Mucosa of stomach (tissue), 1 donor: ENCODE measurements at regions not wholly inside any gene's neighbourhood (a gene's known extent, or its start where the extent isn't known, plus 50 kb on each side); places are given as distances from the start of the nearest gene placed in this dataset.

Experiments used
- H3K27me3 ChIP-seq: one replicate; pipeline ENCODE4 v1.7.0; 2013; ENCODE audit warnings: mild to moderate bottlenecking, low read length; ENCODE audit not compliant: control insufficient read depth, insufficient read depth
- H3K36me3 ChIP-seq: one replicate; pipeline ENCODE4 v1.7.0; 2013; ENCODE audit warnings: low read length; ENCODE audit not compliant: control insufficient read depth, insufficient read depth
- H3K4me1 ChIP-seq: one replicate; pipeline ENCODE4 v1.7.0; 2013; ENCODE audit warnings: mild to moderate bottlenecking, low read length; ENCODE audit not compliant: control insufficient read depth, insufficient read depth
- H3K4me3 ChIP-seq: one replicate; pipeline ENCODE4 v1.7.0; 2013; ENCODE audit warnings: low read length
- H3K9ac ChIP-seq: one replicate; pipeline ENCODE4 v1.7.0; 2013; ENCODE audit warnings: mild to moderate bottlenecking, low read length, moderate library complexity
- H3K9me3 ChIP-seq: one replicate; pipeline ENCODE4 v1.7.0; 2013; ENCODE audit warnings: mild to moderate bottlenecking, low read length, moderate library complexity; ENCODE audit not compliant: control insufficient read depth
- donor health status: Pancreatic carcinoma.

GRCh38 chr22:48240148-48240934, 1477.9 kb downstream of the TBC1D22A start:
- Histone ChIP-seq H3K9me3 (no peaks in the 10 kb centered on the region), H3K4me3 (no peak overlapping the region), H3K4me1 (no peaks in the 10 kb centered on the region), H3K36me3 (no peaks in the 10 kb centered on the region), H3K27me3 (no peaks in the 10 kb centered on the region), H3K9ac (no peak overlapping the region)

- Histone ChIP-seq H3K4me3 (no peak overlapping the region), H3K27me3 (no peaks in the 10 kb centered on the region), H3K9ac (no peak overlapping the region), H3K36me3 (no peaks in the 10 kb centered on the region), H3K4me1 (no peaks in the 10 kb centered on the region), H3K9me3 (no peaks in the 10 kb centered on the region)
Measured at GRCh38 chr22:48239461-48240147, 1477.2 kb downstream of the TBC1D22A start.

GRCh38 chr22:48238966-48239365, 1476.5 kb downstream of the TBC1D22A start:
- H3K9me3 ChIP-seq = no peaks in the 10 kb centered on the region
- no peaks in the 10 kb centered on the region for H3K4me1 ChIP-seq
- H3K9ac ChIP-seq = no peak overlapping the region
- H3K4me3 ChIP-seq = no peak overlapping the region
- no peaks in the 10 kb centered on the region for H3K27me3 ChIP-seq
- H3K36me3 ChIP-seq = no peaks in the 10 kb centered on the region

DNA sequence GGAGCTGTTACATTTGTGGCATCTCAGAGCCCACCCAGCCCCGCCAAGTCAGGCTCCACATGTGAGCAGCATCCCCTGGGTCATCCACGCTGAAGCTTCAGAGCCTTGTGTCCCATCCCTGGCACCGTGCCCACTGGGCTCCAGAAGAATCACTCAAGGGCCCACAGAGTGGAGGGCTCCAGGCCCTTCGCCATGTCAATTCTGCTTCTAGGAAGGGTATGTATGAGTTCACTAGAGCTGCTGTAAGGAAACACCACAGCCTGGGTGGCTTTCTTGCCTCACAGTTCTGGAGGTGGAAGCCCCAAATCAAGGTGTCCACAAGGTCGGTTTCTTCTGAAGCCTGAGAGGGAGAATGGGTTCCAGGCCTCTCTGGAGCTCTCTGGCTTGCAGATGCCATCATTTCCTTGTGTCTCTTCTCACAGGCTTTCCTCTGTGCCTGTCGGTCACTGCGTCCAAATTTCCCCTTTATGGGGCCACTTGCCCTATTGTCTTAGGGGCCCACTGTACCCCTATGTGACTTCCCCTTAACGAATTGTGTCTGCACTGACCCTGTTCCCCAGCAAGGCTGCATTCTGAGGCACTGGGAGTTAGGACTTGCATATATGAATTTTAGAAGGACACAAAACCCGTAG, 1476.0 kb downstream of the TBC1D22A start:
- Histone ChIP-seq H3K9ac (no peak overlapping the region), H3K36me3 (no peaks in the 10 kb centered on the region), H3K27me3 (no peaks in the 10 kb centered on the region), H3K4me3 (no peak overlapping the region), H3K9me3 (no peaks in the 10 kb centered on the region), H3K4me1 (no peaks in the 10 kb centered on the region)

DNA sequence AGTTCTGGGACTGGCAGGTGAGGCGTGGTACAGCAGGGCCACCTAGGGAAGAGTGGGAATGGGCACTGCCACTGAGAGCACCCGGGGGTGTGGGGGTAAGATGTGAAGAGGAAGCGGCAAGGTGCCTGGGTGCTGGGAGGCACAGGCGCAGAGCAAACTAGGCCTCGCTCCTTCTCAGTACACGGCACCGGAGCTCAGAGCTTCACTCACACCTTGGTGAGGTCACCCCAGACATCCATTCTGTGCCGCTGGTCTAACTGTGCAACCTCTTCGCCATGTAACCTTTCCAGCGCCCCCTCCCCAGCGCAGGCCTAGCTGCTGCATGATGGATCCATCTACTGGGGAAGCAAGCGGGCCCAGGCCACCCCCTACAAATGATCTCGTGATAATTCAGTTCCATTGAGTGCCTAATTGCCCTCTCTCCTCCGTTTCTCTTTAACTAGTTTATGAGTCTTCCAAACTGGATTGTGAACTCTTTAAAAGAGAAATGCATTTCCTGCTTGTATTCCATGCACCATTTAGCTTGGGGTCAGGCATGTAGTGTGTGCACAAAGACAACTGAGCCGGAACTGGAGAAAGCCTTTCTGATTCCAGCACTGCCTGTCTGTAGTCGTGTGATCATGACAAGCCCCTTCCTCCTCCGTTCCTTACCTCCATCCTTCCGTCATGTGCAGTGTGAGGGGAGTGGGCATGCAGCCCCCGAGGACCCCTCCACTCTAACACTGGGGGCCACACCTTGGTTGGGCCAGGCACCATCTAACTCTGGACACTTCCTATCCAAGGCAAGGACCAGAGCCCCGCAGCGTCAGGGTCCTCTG, 1475.2 kb downstream of the TBC1D22A start:
- Histone ChIP-seq H3K27me3 (no peaks in the 10 kb centered on the region), H3K36me3 (no peaks in the 10 kb centered on the region), H3K9ac (no peak overlapping the region), H3K9me3 (no peaks in the 10 kb centered on the region), H3K4me3 (no peak overlapping the region), H3K4me1 (no peaks in the 10 kb centered on the region)

GRCh38 chr22:48236261-48236660, 1473.8 kb downstream of the TBC1D22A start:
- no peaks in the 10 kb centered on the region for H3K4me1 ChIP-seq
- no peaks in the 10 kb centered on the region for H3K27me3 ChIP-seq
- H3K36me3 ChIP-seq = no peaks in the 10 kb centered on the region
- H3K9me3 ChIP-seq = no peaks in the 10 kb centered on the region
- no peak overlapping the region for H3K4me3 ChIP-seq
- no peak overlapping the region for H3K9ac ChIP-seq

DNA sequence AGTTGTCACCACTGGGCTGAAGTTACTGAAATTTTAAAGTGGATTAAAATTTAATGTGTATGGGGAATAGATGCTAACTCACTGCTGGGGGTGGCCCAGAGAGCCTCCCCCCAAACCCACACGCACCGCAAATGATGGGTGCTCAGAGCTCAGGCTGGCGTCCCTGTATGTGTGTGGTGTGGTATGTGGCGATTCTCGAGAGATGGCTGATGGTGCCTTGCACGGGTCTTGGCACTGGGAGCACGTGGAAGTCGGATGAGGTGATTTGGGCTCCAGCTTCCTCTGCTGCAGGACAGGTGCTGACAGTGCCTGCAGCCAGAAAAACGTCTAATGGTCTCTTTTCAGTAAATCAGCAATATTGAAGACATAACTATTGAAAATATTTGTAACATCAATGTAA, 1473.3 kb downstream of the TBC1D22A start:
- Histone ChIP-seq H3K4me3 (no peak overlapping the region), H3K27me3 (no peaks in the 10 kb centered on the region), H3K9me3 (no peaks in the 10 kb centered on the region), H3K9ac (no peak overlapping the region), H3K36me3 (no peaks in the 10 kb centered on the region), H3K4me1 (no peaks in the 10 kb centered on the region)

DNA sequence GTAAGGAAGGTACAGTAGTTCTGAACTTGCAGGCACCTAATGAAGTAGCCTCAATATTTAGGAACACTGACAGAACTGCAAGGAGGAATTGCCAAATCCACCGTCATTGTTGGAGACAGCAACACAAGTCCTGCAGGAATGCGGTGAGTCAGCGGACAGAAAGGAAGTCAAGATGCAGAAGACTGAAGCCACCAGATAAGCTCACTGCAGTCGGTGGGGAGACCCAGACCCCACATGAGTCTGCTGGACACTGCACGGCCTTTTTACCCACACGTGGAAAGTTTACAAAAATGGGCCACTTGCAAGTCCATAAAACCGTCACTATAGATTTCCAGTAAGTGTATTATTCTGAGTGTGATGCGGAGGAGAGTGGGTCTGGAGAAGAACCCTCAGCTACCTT, 1471.6 kb downstream of the TBC1D22A start:
- H3K36me3 ChIP-seq = no peaks in the 10 kb centered on the region
- H3K4me1 ChIP-seq = no peaks in the 10 kb centered on the region
- no peaks in the 10 kb centered on the region for H3K9me3 ChIP-seq
- H3K27me3 ChIP-seq = no peaks in the 10 kb centered on the region
- H3K4me3 ChIP-seq = no peak overlapping the region
- H3K9ac ChIP-seq = no peak overlapping the region

DNA sequence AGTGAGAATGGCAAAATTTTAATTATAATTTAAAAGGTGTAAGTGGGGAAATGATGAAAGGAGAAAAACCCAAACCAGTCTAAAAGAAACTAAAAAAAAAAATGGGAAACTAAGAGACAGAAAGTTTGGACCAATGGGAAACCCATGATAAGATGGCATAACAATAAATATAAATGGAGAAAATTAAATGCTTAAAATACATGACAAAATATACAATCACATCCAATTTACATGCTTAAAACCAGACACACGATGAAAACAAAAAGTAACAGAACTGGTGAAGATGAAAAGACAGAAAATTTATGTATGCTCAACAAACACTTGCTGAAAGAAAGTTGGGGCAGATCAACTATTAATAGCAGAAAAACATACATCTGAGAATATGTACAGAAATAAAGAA, 1471.1 kb downstream of the TBC1D22A start:
- Histone ChIP-seq H3K4me3 (no peak overlapping the region), H3K36me3 (no peaks in the 10 kb centered on the region), H3K27me3 (no peaks in the 10 kb centered on the region), H3K4me1 (no peaks in the 10 kb centered on the region), H3K9me3 (no peaks in the 10 kb centered on the region), H3K9ac (no peak overlapping the region)

GRCh38 chr22:48228468-48228867, 1466.0 kb downstream of the TBC1D22A start:
- Histone ChIP-seq H3K9me3 (no peaks in the 10 kb centered on the region), H3K4me1 (no peaks in the 10 kb centered on the region), H3K9ac (no peak overlapping the region), H3K4me3 (no peak overlapping the region), H3K36me3 (no peaks in the 10 kb centered on the region), H3K27me3 (no peaks in the 10 kb centered on the region)

- H3K9ac ChIP-seq = no peak overlapping the region
- H3K4me1 ChIP-seq = no peaks in the 10 kb centered on the region
- H3K9me3 ChIP-seq = no peaks in the 10 kb centered on the region
- H3K36me3 ChIP-seq = no peaks in the 10 kb centered on the region
- no peak overlapping the region for H3K4me3 ChIP-seq
- no peaks in the 10 kb centered on the region for H3K27me3 ChIP-seq
Measured at GRCh38 chr22:48227341-48228018, 1465.0 kb downstream of the TBC1D22A start.
